A673 (cell line): ENCODE measurements at regions not wholly inside any gene's neighbourhood (a gene's known extent, or its start where the extent isn't known, plus 50 kb on each side); places are given as distances from the start of the nearest gene placed in this dataset.

ENCODE experiments used
- BruUV-seq: library from RNA; stranded (reverse); fragments of 400-500 nt; replicated peaks from 2 replicates; lab custom pipeline; 2021; lab: Mats Ljungman, UMichigan
- CTCF ChIA-PET: fragments of 300-600 bp; sonication (Branson Sonifier 250); formaldehyde crosslinking; loops from one replicate; lab custom pipeline; 2022; ENCODE audit warnings: antibody characterized with exemption; lab: Charles Lee
- POLR2A ChIA-PET: fragments of 300-600 bp; sonication (Branson Sonifier 250); formaldehyde crosslinking; loops from one replicate; lab custom pipeline; 2022; ENCODE audit warnings: antibody characterized with exemption; ENCODE audit not compliant: low non-redundant PET; lab: Charles Lee
- DNase-seq: peaks from one replicate; pipeline ENCODE4 v3.0.0-alpha.2; 2015; ENCODE audit warnings: low spot score
- H3K27ac ChIP-seq: fragments of 200-600 bp; sonication (generic); 2 replicates; pipeline ENCODE4 v1.5.1; 2016; ENCODE audit warnings: mixed run types, low read depth, mild to moderate bottlenecking, mixed read lengths, antibody characterized with exemption, low read length; ENCODE audit not compliant: poor library complexity, severe bottlenecking
- H3K27me3 ChIP-seq: fragments of 200-600 bp; sonication (generic); replicated peaks from 2 replicates; pipeline ENCODE4 v1.6.1; 2017; ENCODE audit warnings: mixed run types, low read depth, mild to moderate bottlenecking, mixed read lengths, antibody characterized with exemption, low read length; ENCODE audit not compliant: insufficient read depth, poor library complexity
- H3K36me3 ChIP-seq: fragments of 200-600 bp; sonication (generic); 2 replicates; pipeline ENCODE4 v1.6.1; 2016; ENCODE audit warnings: mixed run types, mild to moderate bottlenecking, mixed read lengths, antibody characterized with exemption, low read length; ENCODE audit not compliant: insufficient read depth, poor library complexity, severe bottlenecking
- H3K4me1 ChIP-seq: fragments of 200-600 bp; sonication (generic); 2 replicates; pipeline ENCODE4 v1.6.1; 2017; ENCODE audit warnings: mixed run types, mild to moderate bottlenecking, mixed read lengths, antibody characterized with exemption, low read length; ENCODE audit not compliant: insufficient read depth, poor library complexity, severe bottlenecking
- H3K4me3 ChIP-seq: fragments of 200-600 bp; sonication (generic); 2 replicates; pipeline ENCODE4 v1.5.1; 2016; ENCODE audit warnings: low read depth, mixed run types, mild to moderate bottlenecking, mixed read lengths, low read length; ENCODE audit not compliant: poor library complexity, severe bottlenecking
- H3K9me3 ChIP-seq: fragments of 200-600 bp; sonication (generic); 2 replicates; pipeline ENCODE4 v1.6.1; 2016; ENCODE audit warnings: mixed run types, low read depth, mild to moderate bottlenecking, mixed read lengths, antibody characterized with exemption, low read length; ENCODE audit not compliant: poor library complexity, severe bottlenecking
- CTCF ChIP-seq: fragments of 300-800, 200-600 bp; sonication (generic); conservative IDR thresholded peaks from 2 replicates; pipeline ENCODE4 v1.5.1; 2017; ENCODE audit warnings: low read depth, mild to moderate bottlenecking, antibody characterized with exemption, low read length, moderate library complexity, mixed read lengths
- EZH2 ChIP-seq: fragments of 200-600 bp; sonication (generic); IDR thresholded peaks from 2 replicates; pipeline ENCODE4 v1.6.1; 2017; ENCODE audit warnings: borderline replicate concordance, low read depth, mild to moderate bottlenecking, mixed read lengths, antibody characterized with exemption, low read length; ENCODE audit not compliant: poor library complexity, severe bottlenecking
- intact Hi-C: fragments of 100-400 bp; cut with micrococcal nuclease; formaldehyde crosslinking; loops from one replicate; pipeline ENCODE4 v1.10.0; 2022; ENCODE audit not compliant: unreplicated experiment

- Histone ChIP-seq H3K27me3 (no peaks in the 10 kb centered on the region), H3K36me3 (no peaks in the 10 kb centered on the region), H3K4me1 (no peaks in the 10 kb centered on the region), H3K9me3 (peaks cover 3% of the 10 kb centered on the region), H3K4me3 (no peak overlapping the region), H3K27ac (no peak overlapping the region)
- intact Hi-C loops = loop anchor here (1.0 to 5.0 kb wide), 3 partner anchors 357 to 1084 kb away; no protein-coding TSS in a partner anchor
- DNase-seq = peak; percentile 17
- BruUV-seq = no TSS peak
- TF ChIP-seq EZH2 (no peak), CTCF (peak; percentile 75)
- ChIA-PET CTCF (interaction anchor here (0.7 to 0.9 kb wide), 2 partner anchors 152 to 358 kb away, joined by 4 to 7 read pairs; no protein-coding TSS in a partner anchor), POLR2A (no interaction called here)
Observed at GRCh38 chr7:106793015-106793975, 71.8 kb upstream of the PIK3CG start.

GRCh38 chr7:106794276-106795083 lies 70.6 kb upstream of the PIK3CG start:
- intact Hi-C loops = loop anchor here (5.0 kb wide), 2 partner anchors 933 to 1083 kb away; no protein-coding TSS in a partner anchor
- H3K9me3 ChIP-seq = peaks cover 5% of the 10 kb centered on the region
- POLR2A ChIA-PET = no interaction called here

More at GRCh38 chr7:106794276-106795083, 70.6 kb upstream of the PIK3CG start:
- CTCF ChIA-PET = no interaction called here
- no peak for DNase-seq
- no peak for TF ChIP-seq CTCF
- Histone ChIP-seq H3K4me1 (no peaks in the 10 kb centered on the region), H3K27me3 (no peaks in the 10 kb centered on the region), H3K27ac (no peak overlapping the region), H3K36me3 (no peaks in the 10 kb centered on the region), H3K4me3 (no peak overlapping the region)
- no TSS peak for BruUV-seq
